Choroid plexus epithelial cell (primary cell): ENCODE measurements at regions not wholly inside any gene's neighbourhood (a gene's known extent, or its start where the extent isn't known, plus 50 kb on each side); places are given as distances from the start of the nearest gene placed in this dataset.

Source experiments
- DNase-seq: peaks from one replicate; pipeline ENCODE4 v3.0.0-alpha.2; 2010; ENCODE audit warnings: low read depth
- H3K4me3 ChIP-seq: 2 replicates; pipeline ENCODE4 v1.5.1; 2011; ENCODE audit warnings: low read depth, mild to moderate bottlenecking, control low read depth, low read length, moderate library complexity
- TF ChIP-seq, protein P1 (sequence below): conservative IDR thresholded peaks from 2 replicates; pipeline ENCODE4 v1.5.1; 2011; ENCODE audit warnings: low read depth, mild to moderate bottlenecking, control low read depth, inconsistent platforms, low read length, moderate library complexity

DNA sequence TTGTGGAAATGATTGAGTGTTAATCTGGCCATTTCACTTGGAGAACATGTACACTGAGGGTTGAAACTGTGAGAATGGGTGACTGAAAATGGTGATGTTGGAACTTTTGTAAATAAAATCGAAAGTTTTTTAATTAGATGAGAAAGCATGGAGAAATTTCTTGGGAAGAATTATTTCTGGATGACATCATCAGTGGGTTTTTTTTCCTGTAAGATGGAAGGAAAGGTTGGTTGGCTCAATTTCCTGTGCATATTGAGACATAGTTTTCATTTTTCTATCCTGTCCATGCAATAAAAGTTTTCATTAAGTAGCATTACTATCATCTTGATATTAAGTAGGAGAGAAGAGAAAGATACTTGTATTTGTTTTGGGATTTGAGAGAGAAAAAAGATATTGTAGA is 120.6 kb upstream of the HTR2A start:
- DNase-seq, result peak; percentile 31
- TF ChIP-seq, protein P1, sequence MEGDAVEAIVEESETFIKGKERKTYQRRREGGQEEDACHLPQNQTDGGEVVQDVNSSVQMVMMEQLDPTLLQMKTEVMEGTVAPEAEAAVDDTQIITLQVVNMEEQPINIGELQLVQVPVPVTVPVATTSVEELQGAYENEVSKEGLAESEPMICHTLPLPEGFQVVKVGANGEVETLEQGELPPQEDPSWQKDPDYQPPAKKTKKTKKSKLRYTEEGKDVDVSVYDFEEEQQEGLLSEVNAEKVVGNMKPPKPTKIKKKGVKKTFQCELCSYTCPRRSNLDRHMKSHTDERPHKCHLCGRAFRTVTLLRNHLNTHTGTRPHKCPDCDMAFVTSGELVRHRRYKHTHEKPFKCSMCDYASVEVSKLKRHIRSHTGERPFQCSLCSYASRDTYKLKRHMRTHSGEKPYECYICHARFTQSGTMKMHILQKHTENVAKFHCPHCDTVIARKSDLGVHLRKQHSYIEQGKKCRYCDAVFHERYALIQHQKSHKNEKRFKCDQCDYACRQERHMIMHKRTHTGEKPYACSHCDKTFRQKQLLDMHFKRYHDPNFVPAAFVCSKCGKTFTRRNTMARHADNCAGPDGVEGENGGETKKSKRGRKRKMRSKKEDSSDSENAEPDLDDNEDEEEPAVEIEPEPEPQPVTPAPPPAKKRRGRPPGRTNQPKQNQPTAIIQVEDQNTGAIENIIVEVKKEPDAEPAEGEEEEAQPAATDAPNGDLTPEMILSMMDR, result no peak
- no peak overlapping the region for H3K4me3 ChIP-seq

DNA sequence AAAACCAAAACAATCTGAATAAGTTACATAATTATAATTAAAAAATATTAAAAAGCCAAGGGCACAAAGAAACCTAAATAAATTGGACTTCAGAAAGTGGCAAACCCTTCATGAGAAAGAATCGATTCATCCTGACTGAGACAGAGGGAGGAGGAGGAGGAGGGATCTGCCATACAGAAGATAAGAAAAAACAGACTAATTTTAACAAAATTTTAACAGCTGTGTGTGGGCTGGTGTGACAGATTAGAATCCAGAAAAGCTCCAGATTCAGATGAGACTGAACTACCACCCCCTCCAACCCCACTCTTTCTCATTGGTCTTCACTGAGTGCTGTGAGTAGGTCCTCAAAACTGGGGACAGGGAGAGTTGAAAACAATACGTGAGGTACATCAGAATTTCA is 111.5 kb upstream of the HTR2A start:
- no peak overlapping the region for H3K4me3 ChIP-seq
- no peak for DNase-seq
- TF ChIP-seq, protein P1, result no peak

DNA sequence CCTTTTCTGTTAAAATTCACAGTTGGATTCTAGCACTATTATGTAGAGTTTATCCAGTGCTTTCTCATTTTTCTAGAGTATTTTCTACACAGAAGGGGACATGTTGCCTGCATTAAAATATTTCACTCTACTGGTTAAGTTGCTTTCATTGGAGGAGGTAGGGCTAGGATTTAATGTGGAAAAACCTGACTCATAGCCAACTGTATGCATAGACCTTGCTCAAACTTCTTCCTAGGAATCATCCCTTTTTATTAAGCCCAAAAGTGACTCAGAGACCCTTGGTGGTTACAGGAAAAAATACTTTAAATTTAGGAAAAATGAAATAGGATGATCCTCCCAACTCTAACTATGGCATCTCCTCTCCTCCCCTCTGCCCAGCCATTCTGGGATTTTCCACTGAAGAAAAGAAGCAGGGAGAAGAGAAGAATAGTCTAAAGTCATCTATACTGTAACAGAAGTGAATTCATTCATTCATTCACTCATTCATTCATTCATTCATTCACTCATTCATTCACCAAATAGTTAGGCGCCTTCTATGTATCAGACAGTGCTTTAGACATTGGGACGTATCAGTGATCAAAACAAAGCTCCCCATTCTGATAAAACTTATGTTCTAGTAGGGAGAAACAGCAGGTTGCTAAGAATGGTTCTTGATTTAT is 109.0 kb upstream of the HTR2A start:
- TF ChIP-seq, protein P1, result no peak
- H3K4me3 ChIP-seq, result no peak overlapping the region
- no peak for DNase-seq

DNA sequence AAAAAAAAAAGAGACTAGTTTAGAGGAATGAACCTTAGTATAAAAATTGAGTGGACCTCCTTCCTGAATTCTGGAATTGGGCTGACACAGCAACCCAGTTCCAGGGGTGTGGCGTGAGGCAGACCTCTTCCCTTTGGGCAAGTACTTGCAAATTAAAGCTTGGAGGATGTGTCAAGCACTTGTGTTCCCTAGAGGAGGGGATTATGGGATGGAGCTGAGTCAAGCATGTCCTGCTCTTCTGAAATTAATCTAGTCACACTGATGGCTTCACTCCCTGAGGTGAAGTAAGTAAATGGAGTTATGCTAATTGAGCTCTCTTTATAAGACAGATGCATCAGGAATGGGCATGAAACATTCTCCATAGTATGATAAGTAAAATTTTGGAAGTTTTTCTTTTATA is 107.7 kb upstream of the HTR2A start:
- no peak for DNase-seq

DNA sequence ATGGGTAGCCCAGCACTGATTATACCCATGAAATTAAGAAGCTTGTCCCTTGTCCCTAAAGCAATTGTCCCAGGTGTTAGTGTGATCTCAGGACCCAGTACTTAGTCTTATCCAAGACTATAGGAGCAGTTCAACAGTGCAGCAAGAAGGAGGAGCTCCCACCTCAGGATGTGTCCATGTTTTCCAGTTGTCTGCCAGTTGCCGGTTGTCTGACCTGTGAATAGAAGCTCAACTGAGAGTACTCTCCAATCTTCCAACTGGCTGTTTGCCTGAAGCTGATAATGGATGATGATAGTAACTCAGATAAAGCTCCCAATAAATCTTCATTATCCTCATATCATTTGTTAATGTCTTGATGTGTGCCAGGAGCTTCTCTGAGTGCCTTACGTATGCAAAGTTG is 107.2 kb upstream of the HTR2A start:
- no peak overlapping the region for H3K4me3 ChIP-seq
- DNase-seq, result peak; percentile 47
- TF ChIP-seq, protein P1, result peak; percentile 44

More for the DNA sequence above, 107.7 kb upstream of the HTR2A start:
- no peak overlapping the region for H3K4me3 ChIP-seq
- TF ChIP-seq, protein P1, result no peak

DNA sequence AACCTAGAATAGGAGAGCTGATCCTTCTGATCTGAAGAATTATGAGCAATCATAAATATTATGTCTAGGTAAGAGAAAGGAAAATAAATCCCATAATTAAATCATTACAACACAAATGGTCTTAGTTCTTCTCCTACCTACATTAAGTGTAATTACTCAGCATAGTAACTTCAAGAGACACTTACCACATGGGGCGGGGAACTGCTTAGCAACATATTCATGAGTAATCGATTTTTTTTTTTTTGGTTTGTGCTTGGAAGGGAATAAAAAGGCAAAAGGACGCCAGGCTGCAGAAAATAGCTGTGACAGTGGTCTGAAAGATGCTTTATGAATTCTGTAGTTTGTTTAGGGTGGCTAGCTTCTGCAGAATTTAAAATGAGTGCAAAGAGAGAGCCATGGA is 103.3 kb upstream of the HTR2A start:
- H3K4me3 ChIP-seq, result no peak overlapping the region
- TF ChIP-seq, protein P1, result no peak
- no peak for DNase-seq

DNA sequence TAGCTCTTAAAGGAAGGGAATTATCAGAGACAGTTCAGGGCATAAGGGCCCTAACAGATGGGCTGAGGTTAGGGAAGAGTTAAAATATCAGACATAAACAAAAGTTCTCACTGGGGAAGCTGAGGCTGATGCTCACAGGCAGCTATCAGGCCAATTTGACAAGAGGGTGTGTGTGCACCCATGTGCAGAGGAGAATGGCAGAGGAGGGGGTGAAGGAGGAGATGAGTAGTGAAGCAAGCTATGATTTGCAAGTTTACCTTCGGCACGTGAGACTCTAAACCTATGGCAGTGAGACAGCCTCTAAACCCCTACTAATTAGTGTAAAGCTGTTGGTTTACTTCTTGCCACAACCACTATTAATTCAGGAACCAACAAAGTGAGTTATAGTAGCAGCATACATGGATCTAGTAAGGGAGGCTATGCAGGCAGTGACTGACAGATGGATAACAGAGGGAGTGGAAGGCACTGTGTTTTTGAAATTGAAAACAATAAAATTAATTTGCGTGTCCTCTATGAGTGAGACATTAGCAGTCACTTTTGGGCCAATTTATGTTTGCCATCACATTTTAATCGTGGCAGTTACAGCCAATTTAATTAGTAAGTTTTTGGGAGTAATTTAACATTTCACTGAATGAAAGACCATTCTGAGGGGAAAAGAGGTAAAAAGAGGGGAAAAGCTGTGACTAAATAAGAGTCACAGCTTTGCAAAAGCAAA is 99.6 kb upstream of the HTR2A start:
- no peak for DNase-seq
- TF ChIP-seq, protein P1, result no peak
- H3K4me3 ChIP-seq, result no peak overlapping the region
